ENCODE measurements at regions not wholly inside any gene's neighbourhood (a gene's known extent, or its start where the extent isn't known, plus 50 kb on each side); places are given as distances from the start of the nearest gene placed in this dataset.
"Not testable (repeated sequence)": the region's sequence is repeated elsewhere in the genome, so short reads cannot be mapped to it uniquely, and the experiment has no call there.

GRCh38 chr6:48550603-48551002 lies 439.6 kb upstream of the PTCHD4 start:
- H3K36me3 ChIP-seq = no peaks in the 10 kb centered on the region
- DNase-seq = no peak
- no peaks in the 10 kb centered on the region for H3K27me3 ChIP-seq
- no peak overlapping the region for H3K4me3 ChIP-seq
- H3K9me3 ChIP-seq = no peaks in the 10 kb centered on the region
- WGBS, 2 donors (ENCODE audit: low coverage in 1 of 2) = 76 to 87% methylated on average over 3 of the region's 3 CpGs
- in situ Hi-C loops (cut with MboI; ENCODE audit: low pct_ligation_motif_present in 1 of 4, low pct_unique_long_range_greater_than_20kb in 1 of 4, low sequenced_read_pairs in 3 of 4) = no loop called here
- no peak for TF ChIP-seq POLR2AphosphoS5 (IDR thresholded peaks at IDR 0.05)
- TF ChIP-seq EP300 (IDR thresholded peaks at IDR 0.05; ENCODE audit: low read depth) = no peak
- TF ChIP-seq, protein P1, sequence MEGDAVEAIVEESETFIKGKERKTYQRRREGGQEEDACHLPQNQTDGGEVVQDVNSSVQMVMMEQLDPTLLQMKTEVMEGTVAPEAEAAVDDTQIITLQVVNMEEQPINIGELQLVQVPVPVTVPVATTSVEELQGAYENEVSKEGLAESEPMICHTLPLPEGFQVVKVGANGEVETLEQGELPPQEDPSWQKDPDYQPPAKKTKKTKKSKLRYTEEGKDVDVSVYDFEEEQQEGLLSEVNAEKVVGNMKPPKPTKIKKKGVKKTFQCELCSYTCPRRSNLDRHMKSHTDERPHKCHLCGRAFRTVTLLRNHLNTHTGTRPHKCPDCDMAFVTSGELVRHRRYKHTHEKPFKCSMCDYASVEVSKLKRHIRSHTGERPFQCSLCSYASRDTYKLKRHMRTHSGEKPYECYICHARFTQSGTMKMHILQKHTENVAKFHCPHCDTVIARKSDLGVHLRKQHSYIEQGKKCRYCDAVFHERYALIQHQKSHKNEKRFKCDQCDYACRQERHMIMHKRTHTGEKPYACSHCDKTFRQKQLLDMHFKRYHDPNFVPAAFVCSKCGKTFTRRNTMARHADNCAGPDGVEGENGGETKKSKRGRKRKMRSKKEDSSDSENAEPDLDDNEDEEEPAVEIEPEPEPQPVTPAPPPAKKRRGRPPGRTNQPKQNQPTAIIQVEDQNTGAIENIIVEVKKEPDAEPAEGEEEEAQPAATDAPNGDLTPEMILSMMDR (IDR thresholded peaks at IDR 0.05) = no peak
- no peak for TF ChIP-seq POLR2A (IDR thresholded peaks at IDR 0.05)
- no peaks in the 10 kb centered on the region for H3K4me1 ChIP-seq
- H3K27ac ChIP-seq = no peak overlapping the region
- intact Hi-C loops (cut with DNase I; ENCODE audit: low total_unique reads) = no loop called here

- no peak for DNase-seq
- WGBS, 2 donors (ENCODE audit: low coverage in 1 of 2) = 60 to 86% methylated on average over 1 to 2 of the region's 2 CpGs
- H3K4me3 ChIP-seq = no peak overlapping the region
- no peaks in the 10 kb centered on the region for H3K4me1 ChIP-seq
- H3K27ac ChIP-seq = no peak overlapping the region
- intact Hi-C loops (cut with DNase I; ENCODE audit: low total_unique reads) = no loop called here
- H3K27me3 ChIP-seq = no peaks in the 10 kb centered on the region
- in situ Hi-C loops (cut with MboI; ENCODE audit: low pct_ligation_motif_present in 1 of 4, low pct_unique_long_range_greater_than_20kb in 1 of 4, low sequenced_read_pairs in 3 of 4) = no loop called here
- peaks cover 0 to 2% of the 10 kb centered on the region in 2 donors for H3K9me3 ChIP-seq
- TF ChIP-seq, protein P1 (IDR thresholded peaks at IDR 0.05) = no peak
- no peak for TF ChIP-seq POLR2A (IDR thresholded peaks at IDR 0.05)
- no peak for TF ChIP-seq POLR2AphosphoS5 (IDR thresholded peaks at IDR 0.05)
- H3K36me3 ChIP-seq = no peaks in the 10 kb centered on the region
These were observed 431.2 kb upstream of the PTCHD4 start for GRCh38 chr6:48542191-48542590.

DNA sequence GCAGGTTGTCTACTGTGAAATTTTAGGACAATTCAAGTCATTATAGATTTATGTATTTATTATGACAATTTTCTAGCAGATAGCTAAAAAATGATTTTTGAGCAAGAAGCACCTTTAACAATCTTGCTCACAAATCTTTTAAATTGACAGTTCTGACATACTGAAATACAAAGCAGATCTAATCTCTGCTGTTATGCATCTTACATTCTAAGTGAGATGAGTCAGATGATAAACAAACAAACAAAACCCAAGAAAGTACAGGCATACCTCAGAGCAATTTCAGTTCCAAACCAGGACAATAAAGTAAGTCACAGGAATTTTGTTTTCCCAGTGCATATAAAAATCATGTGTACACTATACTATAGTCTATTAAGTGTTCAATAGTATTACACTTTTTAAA lies 430.7 kb upstream of the PTCHD4 start:
- in situ Hi-C loops (cut with MboI; ENCODE audit: low pct_ligation_motif_present in 1 of 4, low pct_unique_long_range_greater_than_20kb in 1 of 4, low sequenced_read_pairs in 3 of 4) (no loop called here), intact Hi-C loops (cut with DNase I; ENCODE audit: low total_unique reads) (no loop called here)
- Histone ChIP-seq H3K36me3 (no peaks in the 10 kb centered on the region), H3K27me3 (no peaks in the 10 kb centered on the region), H3K4me1 (no peaks in the 10 kb centered on the region), H3K4me3 (no peak overlapping the region), H3K27ac (no peak overlapping the region), H3K9me3 (peaks cover 0 to 2% of the 10 kb centered on the region in 2 donors)
- no peak for TF ChIP-seq POLR2A (IDR thresholded peaks at IDR 0.05)
- TF ChIP-seq EP300 (IDR thresholded peaks at IDR 0.05; ENCODE audit: low read depth) = no peak
- no peak for TF ChIP-seq POLR2AphosphoS5 (IDR thresholded peaks at IDR 0.05)
- TF ChIP-seq, protein P1 (IDR thresholded peaks at IDR 0.05) = no peak
- no peak for DNase-seq

GRCh38 chr6:48535582-48536009 lies 424.6 kb upstream of the PTCHD4 start:
- DNase-seq = no peak
- no peaks in the 10 kb centered on the region for H3K27me3 ChIP-seq
- in situ Hi-C loops (cut with MboI; ENCODE audit: low pct_ligation_motif_present in 1 of 4, low pct_unique_long_range_greater_than_20kb in 1 of 4, low sequenced_read_pairs in 3 of 4) (no loop called here), intact Hi-C loops (cut with DNase I; ENCODE audit: low total_unique reads) (no loop called here)
- H3K4me1 ChIP-seq = no peaks in the 10 kb centered on the region
- H3K36me3 ChIP-seq = no peaks in the 10 kb centered on the region
- no peak for TF ChIP-seq EP300 (IDR thresholded peaks at IDR 0.05; ENCODE audit: low read depth)
- TF ChIP-seq POLR2AphosphoS5 (IDR thresholded peaks at IDR 0.05) = no peak
- TF ChIP-seq, protein P1 (IDR thresholded peaks at IDR 0.05) = no peak
- TF ChIP-seq POLR2A (IDR thresholded peaks at IDR 0.05) = no peak
- H3K4me3 ChIP-seq = no peak overlapping the region
- no peaks in the 10 kb centered on the region for H3K9me3 ChIP-seq
- H3K27ac ChIP-seq = no peak overlapping the region
- 0 to 17% methylated on average over 1 of the region's 1 CpG for WGBS, 2 donors (ENCODE audit: low coverage in 1 of 2)

DNA sequence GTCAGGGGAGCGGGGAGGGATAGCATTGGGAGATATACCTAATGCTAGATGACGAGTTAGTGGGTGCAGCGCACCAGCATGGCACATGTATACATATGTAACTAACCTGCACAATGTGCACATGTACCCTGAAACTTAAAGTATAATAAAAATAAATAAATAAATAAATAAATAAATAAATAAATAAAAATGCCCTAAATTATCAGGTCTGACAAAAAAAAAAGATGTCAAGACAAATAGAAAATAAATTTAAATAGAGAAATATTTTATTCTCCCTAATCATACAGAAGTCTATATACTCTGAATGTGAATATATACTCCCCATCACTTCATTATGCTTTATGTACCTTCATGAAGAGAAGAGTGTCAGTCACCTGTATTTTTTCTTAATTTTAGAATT lies 420.0 kb upstream of the PTCHD4 start:
- in situ Hi-C loops (cut with MboI; ENCODE audit: low pct_ligation_motif_present in 1 of 4, low pct_unique_long_range_greater_than_20kb in 1 of 4, low sequenced_read_pairs in 3 of 4); intact Hi-C loops (cut with DNase I; ENCODE audit: low total_unique reads): not testable (repeated sequence)

More for the DNA sequence above, 420.0 kb upstream of the PTCHD4 start:
- not testable (repeated sequence) for H3K27ac ChIP-seq, H3K4me1 ChIP-seq, DNase-seq, H3K9me3 ChIP-seq, H3K4me3 ChIP-seq, H3K36me3 ChIP-seq, H3K27me3 ChIP-seq
- WGBS, 2 donors (ENCODE audit: low coverage in 1 of 2) = 75 to 83% methylated on average over 1 to 3 of the region's 3 CpGs
